PC-3 (cell line): ENCODE measurements at regions not wholly inside any gene's neighbourhood (a gene's known extent, or its start where the extent isn't known, plus 50 kb on each side); places are given as distances from the start of the nearest gene placed in this dataset.

ENCODE experiments used
- ATAC-seq: fragments of 200-7000 bp; cut with Tn5 transposase; 2 replicates; pipeline ENCODE4 v1.9.1; 2020; ENCODE audit warnings: mild to moderate bottlenecking, moderate library complexity
- BruUV-seq: library from RNA; stranded (reverse); fragments of 400-500 nt; replicated peaks from 2 replicates; lab custom pipeline; 2021; lab: Mats Ljungman, UMichigan
- CTCF ChIA-PET: fragments of 300-600 bp; sonication (Branson Sonifier 250); formaldehyde crosslinking; loops from one replicate; lab custom pipeline; 2022; ENCODE audit warnings: antibody characterized with exemption; lab: Charles Lee
- POLR2A ChIA-PET: fragments of 300-600 bp; sonication (Branson Sonifier 250); formaldehyde crosslinking; loops from one replicate; lab custom pipeline; 2022; ENCODE audit warnings: antibody characterized with exemption; ENCODE audit not compliant: unreplicated experiment; lab: Charles Lee
- DNase-seq: peaks from one replicate; pipeline ENCODE4 v3.0.0-alpha.2; 2015
- H2AFZ ChIP-seq: fragments of 300-600 bp; sonication (generic); 2 replicates; pipeline ENCODE4 v1.6.0; 2016; ENCODE audit warnings: antibody characterized with exemption, low read length
- H3F3A ChIP-seq: fragments of 300-600 bp; sonication (generic); one replicate; pipeline ENCODE4 v1.6.0; 2017; ENCODE audit warnings: antibody characterized with exemption, low read length, control low read depth, mild to moderate bottlenecking; ENCODE audit not compliant: unreplicated experiment
- H3K27ac ChIP-seq: fragments of 300-600 bp; sonication (generic); 2 replicates; pipeline ENCODE4 v1.5.1; 2016; ENCODE audit warnings: mild to moderate bottlenecking, low read length
- H3K27me3 ChIP-seq: fragments of 300-600 bp; sonication (generic); 2 replicates; pipeline ENCODE4 v1.6.1; 2016; ENCODE audit warnings: low read length, mixed read lengths
- H3K36me3 ChIP-seq: fragments of 300-600 bp; sonication (generic); 2 replicates; pipeline ENCODE4 v1.6.1; 2016; ENCODE audit warnings: low read depth, mixed run types, low read length, mixed read lengths
- H3K4me1 ChIP-seq: fragments of 300-600 bp; sonication (generic); 2 replicates; pipeline ENCODE4 v1.5.1; 2016; ENCODE audit warnings: low read length; ENCODE audit not compliant: insufficient read depth
- H3K4me2 ChIP-seq: fragments of 300-600 bp; sonication (generic); 2 replicates; pipeline ENCODE4 v1.6.0; 2016; ENCODE audit warnings: low read length
- H3K4me3 ChIP-seq: fragments of 300-600 bp; sonication (generic); 2 replicates; pipeline ENCODE4 v1.5.1; 2016; ENCODE audit warnings: mild to moderate bottlenecking, low read length, mixed read lengths
- H3K79me2 ChIP-seq: fragments of 300-600 bp; sonication (generic); 2 replicates; pipeline ENCODE4 v1.6.1; 2017; ENCODE audit warnings: low read length, mixed read lengths
- H3K9ac ChIP-seq: fragments of 300-600 bp; sonication (generic); 2 replicates; pipeline ENCODE4 v1.6.0; 2016; ENCODE audit warnings: mild to moderate bottlenecking, low read length
- H3K9me2 ChIP-seq: fragments of 300-600 bp; sonication (generic); replicated peaks from 2 replicates; pipeline ENCODE4 v1.6.1; 2016; ENCODE audit warnings: mixed run types, low read length, mixed read lengths
- H3K9me3 ChIP-seq: fragments of 300-600 bp; sonication (generic); 2 replicates; pipeline ENCODE4 v1.6.1; 2016; ENCODE audit warnings: low read length, mixed read lengths
- H4K20me1 ChIP-seq: fragments of 300-600 bp; sonication (generic); 2 replicates; pipeline ENCODE4 v1.6.1; 2016; ENCODE audit warnings: low read length, mixed read lengths
- EZH2 ChIP-seq: fragments of 300-600 bp; sonication (generic); IDR thresholded peaks from one replicate; pipeline ENCODE4 v1.6.1; 2017; ENCODE audit warnings: antibody characterized with exemption, mild to moderate bottlenecking, low read length; ENCODE audit not compliant: unreplicated experiment
- EZH2phosphoT487 ChIP-seq: fragments of 300-600 bp; sonication (generic); IDR thresholded peaks from 2 replicates; pipeline ENCODE4 v1.6.1; 2018; ENCODE audit warnings: mild to moderate bottlenecking, antibody characterized with exemption, low read length, borderline replicate concordance
- intact Hi-C: fragments of 100-400 bp; cut with micrococcal nuclease; formaldehyde crosslinking; loops from 2 replicates; pipeline ENCODE4 v1.9.0; 2023
- TF ChIP-seq, protein P1 (sequence below): fragments of 300-600 bp; sonication (generic); conservative IDR thresholded peaks from 2 replicates; pipeline ENCODE4 v1.5.1; 2017; ENCODE audit warnings: antibody characterized with exemption, low read depth, mild to moderate bottlenecking, low read length

DNA sequence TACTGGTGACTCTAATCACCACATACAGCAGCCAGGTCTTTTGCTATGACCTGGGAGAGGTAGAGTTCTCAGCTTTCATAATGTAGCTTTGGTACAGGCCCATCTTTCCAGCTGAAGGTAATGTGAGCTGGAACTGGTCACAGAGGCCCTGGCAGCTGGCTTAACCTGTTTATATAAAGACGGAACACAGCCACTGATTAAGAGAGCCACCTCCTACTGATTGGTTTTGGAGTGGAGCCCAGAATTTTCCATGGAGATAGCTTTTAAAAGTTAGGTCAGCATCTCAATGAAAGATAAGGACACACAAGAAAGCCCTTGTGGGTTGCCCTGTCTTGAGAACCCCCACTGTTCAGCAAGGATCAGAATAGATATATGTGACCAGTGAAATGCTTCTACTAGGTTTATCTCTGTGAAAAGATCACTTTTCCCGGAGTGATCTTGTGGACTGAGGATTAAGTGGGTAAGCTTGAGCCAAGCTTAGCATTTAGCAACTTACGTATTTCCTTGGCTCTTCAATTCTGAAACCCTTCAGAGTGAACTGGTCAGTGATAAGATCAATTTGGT, 213.7 kb upstream of the CITED2 start:
- Histone ChIP-seq H3K4me1 (peaks cover 27% of the 10 kb centered on the region), H3K27ac (peak overlapping the region; percentile 29), H3K4me3 (no peak overlapping the region)

DNA sequence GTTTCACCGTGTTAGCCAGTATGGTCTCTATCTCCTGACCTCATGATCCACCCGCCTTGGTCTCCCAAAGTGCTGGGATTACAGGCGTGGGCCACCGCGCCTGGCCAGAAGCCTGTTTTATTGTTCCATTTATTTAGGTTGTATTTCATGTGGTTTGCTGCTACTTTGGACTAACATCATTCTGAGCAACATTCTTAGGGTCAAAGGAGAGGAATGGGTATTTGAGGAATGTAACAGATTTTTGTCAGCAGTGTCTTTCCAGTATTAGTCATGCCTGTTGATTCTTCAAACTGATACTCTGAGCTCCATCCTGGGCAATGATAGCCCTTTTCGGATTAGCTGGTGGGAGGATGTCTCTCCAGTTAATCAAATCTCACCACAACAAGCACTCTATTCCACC, 213.0 kb upstream of the CITED2 start:
- ChIA-PET POLR2A (no interaction called here), CTCF (no interaction called here)
- DNase-seq (peak; percentile 79), ATAC-seq (peak; percentile 63)
- H3F3A ChIP-seq = peaks cover 6% of the 10 kb centered on the region
- H2AFZ ChIP-seq = no peak overlapping the region
- BruUV-seq = no TSS peak
- no peaks in the 10 kb centered on the region for H4K20me1 ChIP-seq
- H3K4me2 ChIP-seq = peak overlapping the region; percentile 19
- no peak overlapping the region for H3K4me3 ChIP-seq
- H3K27me3 ChIP-seq = no peaks in the 10 kb centered on the region
- H3K9me3 ChIP-seq = no peaks in the 10 kb centered on the region
- H3K36me3 ChIP-seq = no peaks in the 10 kb centered on the region
- intact Hi-C loops = loop anchor here (5.0 kb wide), 1 partner anchor 210 kb away; no protein-coding TSS in a partner anchor
- TF ChIP-seq EZH2phosphoT487 (no peak), EZH2 (no peak)
- TF ChIP-seq, protein P1, sequence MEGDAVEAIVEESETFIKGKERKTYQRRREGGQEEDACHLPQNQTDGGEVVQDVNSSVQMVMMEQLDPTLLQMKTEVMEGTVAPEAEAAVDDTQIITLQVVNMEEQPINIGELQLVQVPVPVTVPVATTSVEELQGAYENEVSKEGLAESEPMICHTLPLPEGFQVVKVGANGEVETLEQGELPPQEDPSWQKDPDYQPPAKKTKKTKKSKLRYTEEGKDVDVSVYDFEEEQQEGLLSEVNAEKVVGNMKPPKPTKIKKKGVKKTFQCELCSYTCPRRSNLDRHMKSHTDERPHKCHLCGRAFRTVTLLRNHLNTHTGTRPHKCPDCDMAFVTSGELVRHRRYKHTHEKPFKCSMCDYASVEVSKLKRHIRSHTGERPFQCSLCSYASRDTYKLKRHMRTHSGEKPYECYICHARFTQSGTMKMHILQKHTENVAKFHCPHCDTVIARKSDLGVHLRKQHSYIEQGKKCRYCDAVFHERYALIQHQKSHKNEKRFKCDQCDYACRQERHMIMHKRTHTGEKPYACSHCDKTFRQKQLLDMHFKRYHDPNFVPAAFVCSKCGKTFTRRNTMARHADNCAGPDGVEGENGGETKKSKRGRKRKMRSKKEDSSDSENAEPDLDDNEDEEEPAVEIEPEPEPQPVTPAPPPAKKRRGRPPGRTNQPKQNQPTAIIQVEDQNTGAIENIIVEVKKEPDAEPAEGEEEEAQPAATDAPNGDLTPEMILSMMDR = no peak
- peak overlapping the region; percentile 29 for H3K27ac ChIP-seq
- H3K4me1 ChIP-seq = peaks cover 34% of the 10 kb centered on the region
- H3K9ac ChIP-seq = no peak overlapping the region
- no peaks in the 10 kb centered on the region for H3K79me2 ChIP-seq
- H3K9me2 ChIP-seq = no peaks in the 10 kb centered on the region

More for the DNA sequence above, 213.7 kb upstream of the CITED2 start:
- ATAC-seq (peak; percentile 73), DNase-seq (peak; percentile 61)
- CTCF ChIA-PET = no interaction called here
- no peak overlapping the region for H3K9ac ChIP-seq
- H3K36me3 ChIP-seq = no peaks in the 10 kb centered on the region
- intact Hi-C loops = loop anchor here (5.0 kb wide), 1 partner anchor 211 kb away; no protein-coding TSS in a partner anchor
- no peaks in the 10 kb centered on the region for H3K79me2 ChIP-seq
- no peak overlapping the region for H2AFZ ChIP-seq
- no peaks in the 10 kb centered on the region for H3K27me3 ChIP-seq
- no TSS peak for BruUV-seq
- POLR2A ChIA-PET = no interaction called here
- H4K20me1 ChIP-seq = no peaks in the 10 kb centered on the region
- peaks cover 6% of the 10 kb centered on the region for H3F3A ChIP-seq
- H3K9me3 ChIP-seq = no peaks in the 10 kb centered on the region
- peak overlapping the region; percentile 19 for H3K4me2 ChIP-seq
- no peaks in the 10 kb centered on the region for H3K9me2 ChIP-seq
- TF ChIP-seq EZH2phosphoT487 = no peak

DNA sequence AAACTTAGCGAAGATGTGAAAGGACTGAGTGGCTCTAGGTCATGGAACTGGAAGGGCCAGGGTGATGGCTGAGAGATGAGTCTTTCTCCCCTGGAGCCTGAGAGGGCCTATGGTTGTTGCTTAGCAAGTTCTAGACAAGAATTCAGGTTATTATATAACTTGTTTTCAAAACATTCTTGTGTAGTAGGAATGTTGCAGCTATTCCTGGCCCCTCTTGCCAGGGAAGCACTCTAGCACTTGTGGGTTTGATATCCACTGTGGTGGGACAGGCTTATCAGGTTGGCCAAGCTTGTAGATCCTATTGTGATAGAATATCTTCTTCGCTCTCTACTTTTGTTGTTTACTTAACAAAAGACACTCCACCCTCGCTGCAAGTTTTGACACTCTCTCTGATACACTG, 211.8 kb upstream of the CITED2 start:
- no peak for ATAC-seq
- Histone ChIP-seq H3K4me3 (no peak overlapping the region), H3K9me3 (no peaks in the 10 kb centered on the region), H3K79me2 (no peaks in the 10 kb centered on the region), H3K9ac (no peak overlapping the region), H3K4me2 (no peak overlapping the region), H3K27me3 (no peaks in the 10 kb centered on the region), H2AFZ (no peak overlapping the region), H4K20me1 (no peaks in the 10 kb centered on the region), H3K4me1 (peaks cover 34% of the 10 kb centered on the region), H3K9me2 (no peaks in the 10 kb centered on the region), H3K27ac (no peak overlapping the region), H3K36me3 (no peaks in the 10 kb centered on the region), H3F3A (peaks cover 6% of the 10 kb centered on the region)
- no TSS peak for BruUV-seq
- intact Hi-C loops = loop anchor here (5.0 kb wide), 1 partner anchor 209 kb away; no protein-coding TSS in a partner anchor
- no peak for DNase-seq
- POLR2A ChIA-PET = no interaction called here
- TF ChIP-seq EZH2phosphoT487 = no peak
- TF ChIP-seq, protein P1 = no peak
- TF ChIP-seq EZH2 = no peak
- CTCF ChIA-PET = no interaction called here
